GM19025 (cell line): ENCODE measurements at regions not wholly inside any gene's neighbourhood (a gene's known extent, or its start where the extent isn't known, plus 50 kb on each side); places are given as distances from the start of the nearest gene placed in this dataset.

Source experiments
- ATAC-seq: cut with Tn5 transposase; IDR thresholded peaks from one replicate; pipeline ENCODE4 v1.9.1; 2021; ENCODE audit warnings: mild to moderate bottlenecking, low read depth, moderate library complexity; ENCODE audit not compliant: unreplicated experiment

DNA sequence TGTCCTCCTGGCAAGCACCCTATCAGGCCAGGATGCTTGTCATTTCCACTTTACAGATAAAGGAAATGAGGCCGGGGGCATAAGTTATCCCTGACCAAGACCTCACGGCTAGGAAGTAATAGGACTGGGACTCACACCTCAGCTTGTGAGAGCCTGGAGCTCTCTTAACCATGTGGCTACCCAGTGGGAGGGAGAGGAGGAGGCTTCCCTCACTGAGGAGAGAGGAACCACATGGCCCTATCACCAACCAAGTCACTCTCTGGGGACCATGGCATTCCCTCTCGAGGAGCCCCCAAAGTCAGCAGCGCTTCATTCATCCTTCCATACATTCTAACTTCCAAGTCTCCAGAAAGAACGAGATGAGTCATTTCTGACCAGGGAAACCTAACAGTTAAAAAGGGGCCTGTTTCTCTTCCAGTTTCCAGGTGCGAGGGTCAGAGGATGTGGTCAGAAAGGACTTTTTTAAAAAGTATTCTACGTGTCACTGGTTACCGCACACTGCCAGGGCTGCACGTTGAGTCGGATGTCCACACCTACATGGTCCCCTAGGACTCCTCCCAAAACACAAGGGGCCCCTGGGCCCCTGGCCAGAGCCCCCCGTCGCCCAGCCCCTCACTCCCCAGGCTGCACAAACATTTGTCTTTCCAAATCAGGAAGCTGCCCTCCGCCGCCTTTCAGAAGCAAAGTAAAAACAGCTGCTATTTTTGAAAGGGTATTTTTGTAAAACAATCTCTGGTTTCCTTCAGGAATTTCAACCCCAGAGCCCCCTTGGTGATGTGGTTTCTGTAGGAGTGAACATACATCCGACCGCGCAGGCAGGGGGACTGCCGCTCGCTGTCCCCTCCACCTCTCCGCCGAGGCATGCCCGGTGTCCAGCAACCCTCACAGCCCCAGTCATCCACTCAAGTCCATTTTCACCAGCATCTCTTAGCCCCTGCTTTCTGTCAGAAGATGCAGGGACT, 128.2 kb upstream of the CHST15 start:
- ATAC-seq = peak; percentile 74

- ATAC-seq = no peak
Observed at GRCh38 chr10:124220971-124221355, 127.6 kb upstream of the CHST15 start.

DNA sequence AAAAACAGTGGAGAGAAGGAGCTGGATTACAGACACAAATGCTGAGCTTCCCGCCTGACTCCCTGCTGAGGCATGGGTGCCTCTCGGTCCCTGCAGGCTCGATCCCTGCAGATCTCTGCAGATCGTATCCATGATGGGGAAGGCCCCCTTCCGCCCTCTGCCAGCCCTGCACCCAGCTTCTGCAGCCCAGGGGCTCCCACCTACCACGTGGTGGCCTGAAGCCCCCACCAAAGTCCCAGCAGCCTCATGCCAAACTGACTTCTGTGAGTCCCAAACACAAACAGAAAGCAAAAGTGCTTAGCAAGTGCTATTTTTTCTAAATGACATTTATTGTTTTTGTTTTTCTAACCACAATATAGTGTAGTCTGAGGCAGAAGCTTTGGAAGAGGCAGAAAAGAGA, 127.1 kb upstream of the CHST15 start:
- ATAC-seq = no peak

- ATAC-seq = no peak
Observed at GRCh38 chr10:124219655-124220054, 126.3 kb upstream of the CHST15 start.

- no peak for ATAC-seq
Observed at GRCh38 chr10:124219062-124219461, 125.7 kb upstream of the CHST15 start.

DNA sequence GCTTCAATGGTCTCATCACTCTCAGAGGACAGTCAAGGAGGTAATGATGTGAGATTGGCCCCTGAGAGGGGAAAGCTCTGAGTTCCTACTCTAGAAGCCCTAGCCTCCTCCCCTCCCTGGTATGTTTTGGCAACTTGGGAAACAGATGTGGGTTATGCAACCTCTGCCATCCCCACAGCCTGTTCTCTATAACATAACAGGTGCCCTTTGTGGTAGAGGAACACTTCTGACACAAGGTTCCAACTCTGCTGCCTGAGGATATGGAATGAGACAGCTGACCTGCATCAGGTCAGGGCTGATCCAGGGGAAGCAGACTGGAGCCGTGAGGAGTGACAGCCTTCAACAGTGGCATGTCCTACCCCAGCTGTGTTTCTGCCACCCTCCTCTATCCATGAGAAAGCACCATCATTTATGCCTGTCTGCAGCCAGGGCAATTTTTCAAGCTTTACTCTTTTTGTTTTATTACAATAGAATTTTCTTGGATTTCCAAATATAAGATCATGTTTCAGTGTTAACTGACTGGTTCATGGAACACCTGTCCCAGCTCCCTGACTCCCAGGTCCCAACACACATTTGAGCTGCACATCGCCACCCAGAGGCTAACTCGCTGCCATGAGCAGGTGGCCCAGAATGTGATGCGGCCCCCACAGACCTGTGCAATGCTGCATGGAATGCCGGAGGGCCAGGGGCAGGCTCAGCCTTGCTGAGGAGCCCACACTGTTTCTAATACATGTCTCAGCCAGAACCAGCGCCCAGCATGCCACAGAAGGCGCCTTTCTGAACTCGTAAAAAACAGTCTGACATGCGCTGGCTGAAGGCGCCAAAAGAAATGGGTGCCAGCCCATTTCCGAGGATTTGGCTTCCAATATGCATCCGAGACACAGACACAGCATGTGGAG, 124.8 kb upstream of the CHST15 start:
- ATAC-seq = no peak

DNA sequence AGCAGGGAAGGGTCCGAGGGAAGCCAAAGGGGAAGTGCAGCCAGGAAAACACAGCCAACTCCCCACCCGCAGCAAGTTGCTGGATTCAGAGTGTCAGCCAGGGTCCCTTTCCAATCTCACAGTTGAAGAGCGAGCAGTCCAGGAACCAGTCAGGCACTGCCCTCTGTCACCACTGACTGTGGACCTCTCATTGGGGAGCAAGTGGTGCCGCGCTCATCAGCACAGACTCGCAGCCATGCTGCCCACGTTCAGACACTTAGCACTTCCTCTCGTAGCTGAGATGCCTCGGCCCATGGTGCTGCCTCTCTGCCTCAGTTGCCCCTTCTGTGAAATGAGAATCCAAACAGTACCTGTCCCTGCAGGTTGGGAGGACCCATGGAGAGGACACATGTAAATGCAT, 123.6 kb upstream of the CHST15 start:
- no peak for ATAC-seq

DNA sequence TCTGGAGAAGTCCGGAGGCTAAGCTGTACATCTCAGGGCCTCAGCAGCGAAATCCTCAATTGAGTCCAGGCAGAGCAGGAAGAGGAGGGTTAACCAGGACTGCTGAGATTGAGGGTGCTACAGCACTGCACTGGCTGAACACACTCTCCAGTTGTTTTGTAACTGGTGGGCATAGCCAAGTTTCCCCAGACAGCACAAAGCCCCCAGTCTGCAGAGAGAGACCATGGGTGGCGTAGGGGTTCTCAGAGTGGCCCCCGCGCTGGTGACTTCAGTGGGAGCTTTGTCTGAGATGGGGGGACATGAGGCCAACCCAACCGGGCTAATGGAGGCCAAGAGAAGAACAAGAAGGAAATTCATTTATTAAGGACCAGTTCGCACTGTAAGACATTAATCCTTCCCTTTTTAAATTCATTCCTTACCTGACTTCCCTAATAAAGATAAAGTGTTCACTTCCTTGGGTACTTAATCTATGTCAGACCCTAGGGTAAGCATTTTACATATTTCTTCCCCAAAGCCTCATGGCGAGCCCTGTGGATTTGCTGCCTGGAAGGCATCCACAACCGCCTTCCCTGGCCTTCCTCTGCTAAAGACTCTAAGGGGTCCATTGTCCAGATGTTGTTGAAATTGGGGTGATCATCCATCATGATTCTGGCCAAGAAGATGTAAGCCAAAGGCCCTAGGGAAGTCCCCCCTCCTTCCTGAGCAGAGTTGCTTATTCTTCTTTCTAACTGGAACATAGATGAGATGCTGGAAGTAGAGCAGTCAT, 121.4 kb upstream of the CHST15 start:
- no peak for ATAC-seq

GRCh38 chr10:124213899-124214510, 120.6 kb upstream of the CHST15 start:
- ATAC-seq = no peak

GRCh38 chr10:124213471-124213870, 120.1 kb upstream of the CHST15 start:
- ATAC-seq = no peak

GRCh38 chr10:124212702-124213101, 119.3 kb upstream of the CHST15 start:
- ATAC-seq = no peak

DNA sequence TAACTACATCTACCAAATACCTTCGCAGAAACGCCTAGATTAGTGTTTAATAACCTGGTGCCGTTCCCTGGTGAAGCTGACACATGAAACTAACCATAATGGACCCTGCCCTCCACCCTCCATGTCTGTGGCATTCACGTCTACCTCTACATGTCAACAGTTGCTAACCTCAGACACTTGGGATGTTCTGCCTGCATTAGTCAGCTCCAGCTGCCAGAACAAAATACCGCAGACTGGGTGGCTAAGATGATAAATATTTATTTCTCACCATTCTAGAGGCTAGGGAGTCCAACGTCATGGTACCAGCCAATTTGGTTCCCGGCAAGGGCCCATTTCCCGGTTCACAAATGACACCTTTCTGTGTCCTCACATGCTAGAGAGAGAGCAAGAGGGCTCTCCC, 118.5 kb upstream of the CHST15 start:
- no peak for ATAC-seq

GRCh38 chr10:124210263-124210662, 116.9 kb upstream of the CHST15 start:
- ATAC-seq = no peak

GRCh38 chr10:124207391-124207790, 114.0 kb upstream of the CHST15 start:
- ATAC-seq = no peak

- no peak for ATAC-seq
Observed at GRCh38 chr10:124206616-124207015, 113.2 kb upstream of the CHST15 start.

GRCh38 chr10:124205432-124205831, 112.0 kb upstream of the CHST15 start:
- ATAC-seq = no peak

- no peak for ATAC-seq
Observed at GRCh38 chr10:124204726-124205125, 111.3 kb upstream of the CHST15 start.

GRCh38 chr10:124200011-124200410, 106.6 kb upstream of the CHST15 start:
- ATAC-seq = no peak

DNA sequence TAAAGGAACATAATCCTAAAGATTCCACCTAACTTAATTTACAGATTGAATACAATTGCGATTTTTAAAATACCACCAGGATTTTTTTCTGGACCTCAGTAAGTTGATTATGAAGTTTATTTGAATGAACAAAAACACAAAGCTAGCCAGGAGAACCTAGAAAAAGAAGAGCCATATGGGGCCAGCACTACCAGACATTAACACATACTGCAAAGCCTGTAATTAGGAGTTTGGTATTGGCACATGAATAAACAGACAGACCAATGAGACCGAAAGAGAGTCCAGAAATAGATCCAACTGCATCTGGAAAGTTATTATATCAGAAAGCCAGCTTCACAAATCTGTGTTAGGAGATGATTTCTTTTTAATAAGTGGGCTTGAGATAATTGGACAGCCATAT, 105.5 kb upstream of the CHST15 start:
- no peak for ATAC-seq

GRCh38 chr10:124198125-124198501, 104.7 kb upstream of the CHST15 start:
- ATAC-seq = no peak
